ENCODE measurements at regions not wholly inside any gene's neighbourhood (a gene's known extent, or its start where the extent isn't known, plus 50 kb on each side); places are given as distances from the start of the nearest gene placed in this dataset.

GRCh38 chr9:31089549-31090221, 1294.8 kb upstream of the ACO1 start:
- ATAC-seq (no peak), DNase-seq (no peak)
- Histone ChIP-seq H3K27me3 (no peaks in the 10 kb centered on the region), H3K9me3 (no peaks in the 10 kb centered on the region), H3K4me1 (no peaks in the 10 kb centered on the region), H3K4me3 (no peak overlapping the region), H3K27ac (no peak overlapping the region), H3K36me3 (no peaks in the 10 kb centered on the region)
- TF ChIP-seq POLR2A (IDR thresholded peaks at IDR 0.05) (no peak), CTCF (IDR thresholded peaks at IDR 0.05) (no peak)
- intact Hi-C loops (cut with DNase I), result no loop called here

GRCh38 chr9:31100311-31100710, 1284.1 kb upstream of the ACO1 start:
- no peaks in the 10 kb centered on the region for H3K9me3 ChIP-seq
- no peak overlapping the region for H3K4me3 ChIP-seq
- DNase-seq, result no peak
- no peak overlapping the region for H3K27ac ChIP-seq
- no peak for TF ChIP-seq POLR2A (IDR thresholded peaks at IDR 0.05)
- no peak for TF ChIP-seq CTCF (IDR thresholded peaks at IDR 0.05)
- ATAC-seq, result no peak
- no peaks in the 10 kb centered on the region for H3K27me3 ChIP-seq
- H3K36me3 ChIP-seq, result no peaks in the 10 kb centered on the region
- no peaks in the 10 kb centered on the region for H3K4me1 ChIP-seq
- intact Hi-C loops (cut with DNase I), result no loop called here
- 76 to 84% (median 80%) methylated on average over 1 of the region's 1 CpG for WGBS, 4 donors

GRCh38 chr9:31103836-31104235, 1280.6 kb upstream of the ACO1 start:
- intact Hi-C loops (cut with DNase I), result no loop called here
- ATAC-seq, result no peak

GRCh38 chr9:31104249-31104648, 1280.2 kb upstream of the ACO1 start:
- 52 to 75% (median 60%) methylated on average over 4 of the region's 4 CpGs for WGBS, 4 donors
- Histone ChIP-seq H3K27me3 (no peaks in the 10 kb centered on the region), H3K9me3 (no peaks in the 10 kb centered on the region), H3K36me3 (no peaks in the 10 kb centered on the region), H3K27ac (no peak overlapping the region), H3K4me3 (no peak overlapping the region), H3K4me1 (no peaks in the 10 kb centered on the region)
- TF ChIP-seq CTCF (IDR thresholded peaks at IDR 0.05) (no peak), POLR2A (IDR thresholded peaks at IDR 0.05) (no peak)
- DNase-seq (no peak), ATAC-seq (no peak)
- intact Hi-C loops (cut with DNase I), result no loop called here

More at GRCh38 chr9:31103836-31104235, 1280.6 kb upstream of the ACO1 start:
- DNase-seq, result no peak
- H3K4me1 ChIP-seq, result no peaks in the 10 kb centered on the region
- H3K27me3 ChIP-seq, result no peaks in the 10 kb centered on the region
- H3K27ac ChIP-seq, result no peak overlapping the region
- H3K9me3 ChIP-seq, result no peaks in the 10 kb centered on the region
- TF ChIP-seq POLR2A (IDR thresholded peaks at IDR 0.05), result no peak
- TF ChIP-seq CTCF (IDR thresholded peaks at IDR 0.05), result no peak
- no peaks in the 10 kb centered on the region for H3K36me3 ChIP-seq
- no peak overlapping the region for H3K4me3 ChIP-seq
